Esophagus squamous epithelium (tissue), 4 donors: ENCODE measurements at regions not wholly inside any gene's neighbourhood (a gene's known extent, or its start where the extent isn't known, plus 50 kb on each side); places are given as distances from the start of the nearest gene placed in this dataset.

Experiments
- POLR2A ChIP-seq, 4 donors: fragments of 450-650 bp; IDR thresholded peaks; one replicate each; pipeline ENCODE4 v1.6.1; 2017; ENCODE audit warnings: antibody characterized with exemption in 4 of 4, mild to moderate bottlenecking in 4 of 4, moderate library complexity in 3 of 4
- TF ChIP-seq, protein P1 (sequence below), 6 experiments: fragments of 450-650 bp in 4 of 6; fragments of 200-600 bp in 2 of 6; sonication (generic) in 2 of 6; IDR thresholded peaks; one replicate each; pipeline ENCODE4 v1.5.1; 2016 to 2019; ENCODE audit warnings: antibody characterized with exemption in 6 of 6, mild to moderate bottlenecking in 4 of 6, moderate library complexity in 4 of 6

GRCh38 chr6:23293653-23294052 lies 724.3 kb downstream of the HDGFL1 start:
- TF ChIP-seq, protein P1, sequence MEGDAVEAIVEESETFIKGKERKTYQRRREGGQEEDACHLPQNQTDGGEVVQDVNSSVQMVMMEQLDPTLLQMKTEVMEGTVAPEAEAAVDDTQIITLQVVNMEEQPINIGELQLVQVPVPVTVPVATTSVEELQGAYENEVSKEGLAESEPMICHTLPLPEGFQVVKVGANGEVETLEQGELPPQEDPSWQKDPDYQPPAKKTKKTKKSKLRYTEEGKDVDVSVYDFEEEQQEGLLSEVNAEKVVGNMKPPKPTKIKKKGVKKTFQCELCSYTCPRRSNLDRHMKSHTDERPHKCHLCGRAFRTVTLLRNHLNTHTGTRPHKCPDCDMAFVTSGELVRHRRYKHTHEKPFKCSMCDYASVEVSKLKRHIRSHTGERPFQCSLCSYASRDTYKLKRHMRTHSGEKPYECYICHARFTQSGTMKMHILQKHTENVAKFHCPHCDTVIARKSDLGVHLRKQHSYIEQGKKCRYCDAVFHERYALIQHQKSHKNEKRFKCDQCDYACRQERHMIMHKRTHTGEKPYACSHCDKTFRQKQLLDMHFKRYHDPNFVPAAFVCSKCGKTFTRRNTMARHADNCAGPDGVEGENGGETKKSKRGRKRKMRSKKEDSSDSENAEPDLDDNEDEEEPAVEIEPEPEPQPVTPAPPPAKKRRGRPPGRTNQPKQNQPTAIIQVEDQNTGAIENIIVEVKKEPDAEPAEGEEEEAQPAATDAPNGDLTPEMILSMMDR (IDR thresholded peaks at IDR 0.05), result no peak
- TF ChIP-seq POLR2A (IDR thresholded peaks at IDR 0.05), result no peak
